Kidney capillary endothelial cell (primary cell): ENCODE measurements at regions not wholly inside any gene's neighbourhood (a gene's known extent, or its start where the extent isn't known, plus 50 kb on each side); places are given as distances from the start of the nearest gene placed in this dataset.

Experiments
- DNase-seq: peaks from one replicate; pipeline ENCODE4 v3.0.0-alpha.2; 2018; ENCODE audit warnings: low spot score

DNA sequence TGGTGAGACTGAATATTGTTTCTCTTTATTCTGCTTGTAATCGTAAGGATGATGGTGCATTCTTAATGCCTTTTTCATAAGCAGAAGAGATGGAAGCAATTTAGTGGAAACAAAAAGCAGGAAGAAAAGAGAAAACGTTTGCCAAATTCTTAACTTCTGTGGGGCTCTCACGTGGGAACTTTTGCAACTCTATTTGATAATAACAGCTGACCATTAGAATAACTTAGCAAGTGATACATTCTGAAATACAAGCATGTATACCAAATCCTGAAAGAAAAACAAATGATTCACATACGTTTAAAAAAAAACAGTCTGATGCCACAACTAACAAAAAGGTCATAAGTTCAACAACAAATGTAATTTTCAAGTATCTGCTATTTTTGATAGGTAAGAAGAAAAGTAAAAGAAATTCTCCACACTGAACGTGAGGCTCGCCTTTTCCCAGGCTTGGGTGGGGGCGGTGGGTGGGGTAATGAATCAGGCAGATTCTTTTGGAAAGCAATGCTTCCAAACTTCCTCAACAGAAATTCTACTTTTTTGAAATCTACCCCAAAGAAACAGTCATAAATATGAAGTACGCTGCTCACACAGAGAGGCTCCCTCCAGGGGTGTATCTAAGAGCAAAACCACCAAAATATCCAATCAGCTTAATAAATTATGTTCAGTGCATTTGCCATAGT is 446.2 kb upstream of the MGMT start:
- no peak for DNase-seq

DNA sequence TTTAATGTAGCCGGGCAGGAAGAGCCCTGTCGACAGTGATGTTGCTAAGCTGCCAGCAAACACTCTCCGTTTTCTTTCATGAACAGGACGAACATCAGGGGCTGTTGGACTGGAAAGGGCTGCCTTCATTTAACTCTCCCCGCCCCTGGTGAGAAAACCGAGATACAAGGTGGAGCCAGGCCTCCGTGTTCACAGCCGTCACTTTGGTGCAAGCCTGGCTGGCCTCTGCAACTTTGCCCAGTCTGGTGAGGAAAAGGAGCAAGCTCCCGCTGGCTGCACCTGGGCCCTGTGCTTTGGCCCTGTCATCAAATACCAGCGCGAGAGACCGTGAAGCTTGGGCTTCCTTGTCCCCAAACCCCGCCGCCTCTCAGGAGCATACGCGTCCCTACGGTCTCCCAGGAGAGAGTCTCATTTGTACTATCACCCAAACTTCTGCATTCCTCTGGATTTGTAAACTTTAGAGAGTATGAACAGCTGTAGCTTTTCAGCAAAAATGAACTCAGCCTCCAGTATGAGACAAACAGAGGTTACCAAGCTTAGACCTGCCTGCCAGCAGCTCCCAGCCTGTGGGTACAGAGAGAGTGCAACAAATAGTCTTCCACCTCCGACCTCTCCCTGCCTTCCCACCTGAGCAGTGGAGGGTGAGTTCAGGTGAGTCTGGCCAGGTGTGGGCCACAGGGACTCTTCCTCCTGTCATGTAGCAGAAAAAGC is 445.3 kb upstream of the MGMT start:
- DNase-seq, result no peak

DNA sequence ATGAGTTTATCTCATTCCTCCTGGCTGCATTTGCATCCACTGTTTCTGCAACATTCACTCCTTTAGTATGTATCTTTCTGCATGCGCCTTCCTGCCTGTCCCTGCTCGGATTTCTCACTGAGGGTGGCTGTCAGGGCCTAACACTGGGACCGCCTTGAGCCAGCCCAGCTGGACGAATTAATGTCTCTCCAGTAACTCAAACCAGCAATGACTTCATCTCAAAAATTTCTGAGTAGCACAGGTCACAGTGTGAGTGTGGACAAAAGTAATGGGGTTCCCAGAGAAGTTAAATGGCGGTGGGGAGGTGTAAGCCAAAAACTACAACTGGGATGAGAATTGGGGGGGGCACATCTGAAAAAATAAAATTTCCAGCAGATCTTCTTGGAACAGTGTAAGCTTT is 444.0 kb upstream of the MGMT start:
- no peak for DNase-seq

DNA sequence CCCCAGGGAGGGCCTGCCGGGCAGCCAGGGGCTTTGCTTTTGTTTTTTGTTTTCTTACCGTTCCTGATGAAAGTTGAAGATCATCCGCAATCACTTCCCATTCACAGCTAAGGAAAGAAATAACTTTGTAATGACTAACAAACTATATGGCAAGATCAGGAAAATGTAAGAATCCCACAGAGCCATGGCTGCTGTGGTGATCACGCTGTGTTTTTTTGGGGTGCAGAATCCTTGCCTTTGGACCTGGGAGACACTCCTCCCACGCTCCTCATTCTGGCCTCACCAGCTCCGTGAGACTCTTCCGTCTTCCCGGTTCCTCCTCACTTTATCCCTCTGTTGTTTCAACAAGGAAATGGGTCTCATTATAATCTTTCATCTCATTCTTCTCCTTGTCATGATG is 443.0 kb upstream of the MGMT start:
- no peak for DNase-seq

DNA sequence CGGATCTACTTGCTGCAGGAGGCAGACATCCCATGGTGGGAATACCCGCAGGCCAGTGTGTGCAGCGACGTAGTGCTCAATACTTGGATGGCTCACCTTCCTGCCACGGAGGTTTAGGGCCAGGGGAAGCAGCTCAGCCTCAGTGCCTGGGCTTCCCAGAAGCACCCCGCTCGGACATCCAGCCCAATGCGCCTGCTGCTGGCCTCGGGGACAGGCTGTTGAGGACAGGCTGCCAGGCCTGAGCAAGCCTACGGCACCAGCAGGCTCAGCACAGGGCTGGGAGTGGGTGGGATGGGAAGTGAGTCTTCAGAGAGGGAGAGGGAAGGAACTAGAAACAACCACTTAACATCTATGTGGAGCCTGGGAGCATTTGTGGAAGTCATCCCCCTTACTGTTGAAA is 441.3 kb upstream of the MGMT start:
- DNase-seq, result no peak

DNA sequence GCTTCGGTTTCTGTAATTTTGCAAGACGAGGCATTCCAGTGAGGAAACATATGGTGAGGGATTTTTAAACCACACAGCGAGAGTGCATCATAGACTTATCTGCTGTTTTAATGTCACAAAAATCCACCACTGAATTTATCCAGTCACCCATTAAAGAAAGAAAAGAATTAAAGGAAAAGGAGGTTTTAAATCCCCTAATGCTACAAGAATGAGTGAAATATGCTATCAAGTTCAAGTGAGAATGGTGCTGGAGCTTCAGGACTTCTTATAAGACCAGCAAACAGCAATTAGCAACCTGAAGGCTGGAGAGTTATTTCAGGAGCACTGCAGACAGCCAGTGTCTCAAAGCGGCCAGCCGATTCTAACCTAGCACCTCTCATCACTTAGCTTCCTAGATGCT is 439.1 kb upstream of the MGMT start:
- no peak for DNase-seq

DNA sequence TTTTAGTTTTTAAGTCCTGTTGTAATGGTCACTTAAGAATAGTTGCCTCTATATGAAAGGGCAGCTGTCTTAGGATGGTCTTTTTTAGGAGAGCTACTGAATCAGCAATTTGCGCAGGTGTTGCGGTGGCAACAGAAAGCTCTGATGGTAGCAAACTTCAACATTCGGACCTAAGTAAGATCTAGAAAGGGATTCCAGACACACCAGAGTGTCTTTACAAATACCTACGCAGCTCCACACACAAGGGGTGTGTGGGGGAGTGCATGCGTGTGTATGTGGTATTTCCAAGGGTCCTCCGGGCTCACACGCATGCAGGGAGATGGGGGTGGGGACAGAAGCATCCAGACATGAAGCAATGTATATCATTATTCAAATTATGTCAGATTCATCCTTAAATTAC is 438.6 kb upstream of the MGMT start:
- no peak for DNase-seq

DNA sequence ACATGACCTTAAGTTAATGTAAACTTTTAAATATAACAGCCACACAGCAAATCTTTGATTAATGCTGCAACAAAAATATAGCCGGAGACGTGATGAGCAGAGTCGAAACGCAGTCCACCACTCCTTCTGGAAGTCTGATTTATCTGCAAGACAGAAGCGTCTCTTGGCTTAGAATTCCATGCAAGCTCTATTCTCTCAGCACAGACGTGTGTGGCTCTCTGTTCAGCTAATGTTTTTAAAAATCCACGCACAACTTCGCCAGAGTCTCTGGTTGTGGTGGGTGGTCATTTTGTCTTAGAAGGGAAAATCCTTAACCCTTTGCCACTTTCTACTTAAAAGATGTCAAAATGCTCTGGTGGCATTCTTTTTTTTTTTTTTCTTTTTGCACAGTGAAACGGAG is 438.0 kb upstream of the MGMT start:
- no peak for DNase-seq

DNA sequence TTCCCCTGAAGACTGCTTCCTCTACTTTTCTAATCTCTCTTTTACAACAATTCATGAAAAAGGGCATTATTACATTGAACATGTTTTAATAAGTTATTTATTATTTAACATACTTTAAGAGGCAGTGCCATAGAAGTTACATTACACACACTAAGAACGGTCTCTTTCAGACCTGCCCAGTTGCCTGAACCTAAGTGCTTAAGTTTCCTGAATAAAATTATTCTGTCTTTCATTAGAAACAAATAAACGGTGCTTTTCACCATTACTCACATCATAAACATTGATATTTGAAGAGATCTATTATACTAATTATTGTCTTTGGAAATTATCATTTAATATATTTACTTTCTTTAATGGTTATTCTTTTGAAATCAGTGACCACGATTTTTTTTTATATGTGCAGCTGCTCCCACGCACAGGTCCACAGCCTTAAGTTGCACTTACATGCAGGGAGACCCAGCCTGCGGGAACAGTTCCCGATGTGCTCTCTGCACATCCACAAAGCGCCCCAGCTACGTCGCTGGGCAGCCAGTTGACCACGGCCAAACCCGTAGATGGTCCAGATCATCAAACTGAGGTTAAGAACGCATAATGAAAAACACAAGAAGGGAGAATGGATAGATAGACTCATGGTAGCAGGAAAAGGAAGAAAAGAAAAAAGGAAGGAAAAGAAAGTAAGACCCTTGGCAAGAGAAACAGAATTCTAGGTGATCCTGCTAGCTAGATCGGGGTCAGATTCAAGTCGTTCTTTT is 437.0 kb upstream of the MGMT start:
- DNase-seq, result no peak

DNA sequence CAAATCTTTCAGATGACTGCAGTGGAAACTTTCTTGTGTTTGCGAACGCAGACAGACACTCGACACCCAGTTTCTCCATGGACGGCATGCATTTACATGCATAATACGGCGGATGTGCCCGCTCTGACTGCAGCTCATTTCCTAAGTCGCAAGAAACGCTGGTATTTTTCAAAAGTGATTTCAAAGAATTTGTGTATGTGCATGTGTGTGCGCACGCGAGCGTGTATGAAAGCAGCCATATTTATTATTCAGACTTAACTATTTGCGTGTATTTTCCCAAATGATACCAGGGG is 436.5 kb upstream of the MGMT start:
- no peak for DNase-seq

DNA sequence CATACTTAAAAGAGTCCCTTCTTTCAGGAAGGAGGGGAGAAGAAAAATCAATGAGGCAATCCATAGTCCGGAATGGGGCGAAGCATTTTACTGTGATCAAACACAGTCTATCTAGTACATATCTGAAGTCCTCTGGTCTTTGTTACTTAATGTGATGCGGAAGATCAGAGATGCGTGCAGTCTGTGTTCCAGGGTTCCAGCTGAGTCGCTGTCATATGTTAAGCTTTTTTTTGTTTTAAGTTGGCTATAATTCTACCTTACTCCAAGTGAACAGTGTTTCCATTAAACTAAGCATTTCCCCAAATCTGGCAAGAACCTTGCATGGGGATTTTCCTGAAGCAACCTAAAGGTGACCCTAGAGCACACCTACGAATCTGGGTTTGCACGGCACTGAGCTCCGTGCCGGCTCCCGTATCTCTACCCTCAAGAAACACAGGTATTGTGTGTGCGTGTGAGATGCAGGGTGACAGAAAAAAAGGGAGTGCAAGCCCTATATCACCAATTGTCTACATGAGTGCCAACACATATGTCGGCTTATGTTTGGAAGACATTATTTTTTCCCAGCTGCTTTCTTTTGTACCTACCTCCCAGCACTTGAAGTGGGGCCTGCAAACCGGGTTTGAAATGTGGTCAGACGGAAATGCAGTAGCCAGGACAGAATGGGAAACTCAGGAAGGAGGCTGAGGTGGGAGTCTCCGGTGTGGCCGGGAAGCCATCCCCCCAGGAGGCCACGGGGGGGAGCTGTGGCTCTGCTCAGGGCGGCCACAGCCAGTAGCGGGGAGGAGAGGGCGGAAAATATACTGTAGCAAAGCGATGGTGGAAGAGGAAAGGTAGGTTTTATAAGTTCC is 435.8 kb upstream of the MGMT start:
- peak; percentile 60 for DNase-seq

DNA sequence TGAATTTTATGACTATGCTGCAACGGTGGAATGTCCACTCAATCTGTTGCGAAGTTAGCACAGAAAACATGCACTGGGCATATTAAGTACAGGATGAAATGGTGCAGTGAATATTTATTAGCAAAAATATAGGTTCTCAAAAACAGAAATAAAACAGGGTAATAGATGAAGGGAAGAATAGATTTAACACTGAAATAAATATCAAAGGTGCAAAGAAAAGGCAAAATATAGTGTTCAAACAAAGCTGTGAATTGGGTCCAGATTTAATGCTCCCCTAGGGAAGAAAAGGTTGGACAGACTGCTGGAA is 435.2 kb upstream of the MGMT start:
- no peak for DNase-seq

DNA sequence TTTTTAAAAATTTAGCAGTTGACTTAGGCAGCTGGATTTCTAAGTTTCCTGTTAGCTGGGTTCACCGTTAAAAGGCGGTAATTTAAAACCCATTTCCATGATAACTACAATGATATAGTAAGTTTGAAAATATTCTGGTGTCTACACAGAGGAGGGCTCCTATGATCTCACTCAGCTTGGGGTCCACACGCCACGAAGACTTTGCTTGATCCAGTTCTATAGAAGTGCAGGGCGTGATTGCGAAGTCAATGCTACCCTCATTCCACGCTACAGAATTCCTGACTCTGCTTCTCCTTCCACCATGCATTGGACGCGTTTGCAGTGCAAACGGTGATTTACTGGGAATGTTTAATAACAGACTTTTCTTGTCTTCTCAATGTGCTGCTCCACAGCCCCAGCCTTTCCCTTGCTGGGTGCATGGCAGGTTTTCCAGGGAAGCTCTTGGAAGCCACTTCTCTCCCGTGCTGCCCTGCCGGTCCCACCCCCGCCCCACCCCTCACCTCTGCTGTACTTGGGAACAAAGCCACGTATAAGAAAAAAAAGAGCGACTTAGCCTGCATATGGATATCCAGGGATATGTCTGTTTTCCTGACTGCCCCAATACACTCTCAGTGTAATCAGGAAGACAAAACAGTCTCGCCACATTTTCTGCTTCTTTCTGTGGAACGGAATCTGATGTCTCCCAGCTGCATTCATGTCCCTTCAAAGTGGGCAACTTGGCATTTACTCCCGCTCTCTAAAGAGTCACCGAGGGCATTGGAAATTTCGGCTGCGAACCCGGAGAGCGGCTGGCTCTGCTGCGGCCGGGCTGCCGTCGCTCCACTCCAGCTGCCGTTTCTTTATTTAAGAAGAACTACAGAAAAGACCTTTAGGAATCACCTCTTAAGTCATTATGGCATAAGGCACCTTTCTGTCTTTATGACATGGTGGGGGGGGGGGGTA is 434.4 kb upstream of the MGMT start:
- DNase-seq, result no peak

DNA sequence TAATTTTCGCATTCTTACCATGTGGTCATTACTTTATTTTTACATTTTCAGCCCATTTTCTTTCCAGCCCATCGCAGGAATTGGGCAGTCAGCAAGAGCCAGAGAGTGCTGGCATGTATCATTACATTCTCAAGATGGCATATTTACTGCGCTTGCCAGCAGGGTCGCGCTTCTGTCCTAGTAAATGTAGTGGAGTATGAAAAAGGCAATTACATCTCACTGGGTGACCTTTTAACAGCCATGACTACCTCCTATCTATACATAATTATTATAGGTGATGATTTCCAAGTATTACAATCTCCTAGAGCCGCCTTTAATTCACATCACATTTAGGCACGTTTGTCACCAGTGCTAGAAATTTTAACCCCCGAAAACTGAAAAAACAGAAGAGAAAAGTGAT is 433.7 kb upstream of the MGMT start:
- no peak for DNase-seq

DNA sequence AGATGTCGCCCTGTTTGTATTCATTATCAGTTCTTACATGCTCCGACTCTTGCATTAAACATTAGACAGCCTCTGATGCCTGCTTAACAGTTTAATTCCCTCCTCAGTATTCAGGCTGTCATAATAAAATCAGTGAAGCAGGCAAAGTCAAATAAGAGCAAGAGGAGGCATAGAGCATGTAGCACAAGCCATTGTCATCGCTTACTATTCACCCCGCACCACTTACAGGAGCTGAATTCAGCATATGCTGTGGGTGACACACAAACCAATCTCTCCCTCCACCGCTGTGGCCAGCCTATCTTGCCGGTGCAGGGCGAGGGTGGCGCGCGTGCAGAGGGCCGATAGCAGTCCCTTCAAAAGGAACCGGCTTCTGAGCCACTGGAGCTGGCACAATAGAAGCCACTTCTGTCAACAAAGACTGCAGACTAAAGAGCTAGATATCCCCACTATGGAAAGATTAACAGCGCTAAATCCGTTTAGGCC is 433.2 kb upstream of the MGMT start:
- DNase-seq, result no peak

DNA sequence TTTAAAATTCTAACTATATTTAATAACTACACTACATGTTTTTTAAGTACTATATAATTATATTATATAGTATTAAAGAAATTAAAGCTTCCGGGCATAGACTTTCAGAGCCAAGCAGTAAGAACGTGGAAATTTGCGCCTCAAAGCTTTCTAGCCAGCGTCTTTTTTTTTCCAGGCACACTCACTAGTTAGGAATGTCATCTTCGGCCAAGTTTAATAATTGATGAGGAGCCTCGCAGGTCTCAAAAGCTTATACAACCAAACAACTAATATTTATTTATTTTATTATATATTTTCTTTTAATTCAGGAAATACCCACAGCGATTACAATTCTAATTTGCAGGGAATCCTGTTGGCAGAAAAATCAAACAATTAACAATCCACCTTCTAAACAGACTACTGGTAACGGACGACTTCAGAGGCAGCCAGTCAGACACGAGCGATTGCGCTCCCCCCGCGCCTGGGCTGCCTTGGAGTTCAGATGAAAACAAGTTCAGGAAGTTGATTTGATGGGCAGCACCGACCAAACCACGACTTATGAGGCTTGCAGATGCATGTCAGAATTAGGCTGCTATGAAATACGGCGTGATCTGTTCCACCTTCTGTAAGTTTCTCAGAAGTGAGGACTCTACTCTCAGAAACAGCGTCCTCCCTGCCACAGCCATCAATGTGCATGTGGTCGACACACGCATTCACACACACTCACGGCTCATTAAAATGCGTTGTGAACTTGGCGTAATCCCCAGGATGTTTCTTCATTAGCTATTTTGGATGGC is 431.8 kb upstream of the MGMT start:
- DNase-seq, result peak; percentile 61

DNA sequence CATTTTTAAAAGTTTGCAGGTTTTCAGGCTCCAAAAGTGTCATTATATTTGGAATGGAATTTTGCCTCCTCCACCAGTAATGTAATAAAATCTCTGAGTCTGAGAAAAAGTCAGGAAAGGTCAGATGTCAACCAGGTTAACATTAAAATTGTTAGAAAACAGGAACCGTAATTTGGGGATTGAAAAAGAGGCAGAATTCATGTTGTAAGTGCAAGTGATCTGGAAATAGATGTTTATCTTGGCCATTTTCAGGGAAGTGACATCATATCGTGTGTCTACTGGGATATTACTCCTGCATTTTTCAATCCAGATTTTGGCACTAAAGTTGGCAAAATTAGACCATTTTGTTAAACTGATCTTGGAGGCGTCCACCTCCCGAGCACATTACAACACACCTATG is 428.5 kb upstream of the MGMT start:
- DNase-seq, result no peak

DNA sequence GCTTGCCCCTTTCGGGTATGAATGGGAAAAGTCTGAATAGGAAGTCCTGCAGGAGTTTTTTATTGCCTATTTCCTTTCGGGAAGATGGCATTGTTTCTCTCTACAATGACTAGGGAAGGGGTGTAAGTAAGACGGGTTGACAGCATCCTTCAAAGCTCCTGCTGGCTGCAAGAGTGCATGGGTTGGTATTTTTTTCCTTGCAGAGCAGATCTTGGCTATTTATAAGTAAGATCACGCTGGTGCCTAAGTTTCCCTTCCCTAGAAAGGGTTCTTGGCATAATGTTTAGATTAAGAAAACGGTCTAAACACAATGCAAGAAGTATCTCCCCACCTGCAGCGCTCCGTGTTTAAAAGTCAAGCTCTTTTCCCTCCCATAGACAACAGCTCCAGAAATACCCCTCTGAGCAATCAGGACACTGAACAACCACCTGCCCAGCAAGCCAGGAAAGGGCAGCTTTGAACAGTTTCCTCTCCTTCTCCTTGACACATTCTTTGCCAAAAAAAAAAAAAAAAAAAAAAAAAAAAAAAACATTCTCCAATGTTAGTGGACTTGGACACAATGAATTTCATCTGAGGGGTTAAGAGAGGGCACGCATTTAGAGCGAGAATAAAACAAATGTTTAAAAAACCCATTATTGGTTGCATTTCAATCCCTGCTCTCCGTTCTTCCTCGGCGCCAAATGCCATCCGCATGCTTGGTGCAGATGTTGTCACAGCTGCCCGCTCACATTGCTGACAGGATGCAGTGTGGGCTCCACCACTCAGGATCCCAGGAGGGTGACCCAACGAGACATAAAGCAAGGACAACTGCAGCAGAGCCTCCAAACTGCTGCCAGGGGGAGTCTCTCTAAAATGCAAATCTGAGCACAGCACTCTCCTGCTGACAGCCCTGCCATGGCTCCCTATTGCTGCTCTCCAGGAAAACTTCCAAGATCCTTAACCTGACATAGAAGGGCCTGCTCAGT is 427.4 kb upstream of the MGMT start:
- no peak for DNase-seq

DNA sequence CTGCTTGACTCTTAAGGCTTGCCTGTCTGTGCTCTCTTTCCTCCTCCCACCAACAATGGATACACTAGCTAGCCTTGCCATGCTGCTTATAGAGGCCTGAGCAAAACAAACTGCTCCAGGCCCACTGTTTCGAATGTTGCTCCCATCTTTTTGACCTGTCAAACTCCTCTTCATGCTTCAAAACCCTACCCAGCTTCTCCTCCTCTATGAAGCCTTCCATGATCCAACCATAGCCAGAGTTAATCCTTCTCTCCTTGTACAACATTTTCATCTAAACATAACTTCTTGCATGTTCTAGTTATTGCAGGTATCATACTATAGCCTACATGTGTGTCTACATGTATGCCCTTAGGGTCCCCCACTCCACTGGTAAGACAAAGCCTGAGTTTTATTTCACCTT is 426.7 kb upstream of the MGMT start:
- DNase-seq, result no peak

DNA sequence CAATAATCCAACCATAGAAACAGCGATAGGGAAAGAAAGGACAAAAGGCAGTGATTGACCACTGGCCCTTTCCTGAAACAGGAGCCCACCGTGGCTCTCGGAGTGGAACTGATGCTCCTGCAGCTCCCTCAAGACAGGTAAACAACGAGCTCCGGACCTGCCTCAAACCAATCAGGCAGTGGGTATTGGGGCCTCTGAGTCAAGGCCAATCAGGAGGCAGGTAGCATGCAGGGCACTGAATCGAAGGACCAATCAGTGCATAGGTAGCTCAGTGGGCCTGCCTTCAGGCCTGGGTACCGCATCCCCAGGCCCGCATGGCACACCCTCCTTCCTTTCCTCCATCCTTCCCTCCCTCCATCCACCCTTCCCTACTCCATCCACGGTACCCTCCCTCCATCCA is 425.1 kb upstream of the MGMT start:
- no peak for DNase-seq
